KMS-11 (cell line): ENCODE measurements at regions not wholly inside any gene's neighbourhood (a gene's known extent, or its start where the extent isn't known, plus 50 kb on each side); places are given as distances from the start of the nearest gene placed in this dataset.

Source experiments
- H2AFZ ChIP-seq: fragments of 200-600 bp; sonication (generic); 2 replicates; pipeline ENCODE4 v1.6.1; 2016; ENCODE audit warnings: antibody characterized with exemption, mixed run types, low read depth
- H3K27ac ChIP-seq: fragments of 200-600 bp; sonication (generic); 2 replicates; pipeline ENCODE4 v1.6.1; 2016; ENCODE audit warnings: mild to moderate bottlenecking, mixed run types
- H3K27me3 ChIP-seq: fragments of 200-600 bp; sonication (generic); 2 replicates; pipeline ENCODE4 v1.6.1; 2017; ENCODE audit warnings: mild to moderate bottlenecking, low read depth, mixed run types, moderate library complexity; ENCODE audit not compliant: insufficient read depth
- H3K36me3 ChIP-seq: fragments of 200-600 bp; sonication (generic); 2 replicates; pipeline ENCODE4 v1.6.1; 2017; ENCODE audit warnings: mild to moderate bottlenecking, mixed run types; ENCODE audit not compliant: insufficient read depth
- H3K4me1 ChIP-seq: fragments of 200-600 bp; sonication (generic); 2 replicates; pipeline ENCODE4 v1.6.1; 2016; ENCODE audit warnings: mild to moderate bottlenecking, low read depth, mixed run types; ENCODE audit not compliant: poor library complexity, severe bottlenecking
- H3K4me2 ChIP-seq: fragments of 200-600 bp; sonication (generic); 2 replicates; pipeline ENCODE4 v1.7.0; 2016; ENCODE audit warnings: mild to moderate bottlenecking, mixed run types
- H3K4me3 ChIP-seq: fragments of 200-600 bp; sonication (generic); IDR thresholded peaks from 2 replicates; pipeline ENCODE4 v1.6.1; 2017; ENCODE audit warnings: low read depth, low read length, mixed read lengths; ENCODE audit not compliant: insufficient read depth
- H3K79me2 ChIP-seq: fragments of 200-600 bp; sonication (generic); 2 replicates; pipeline ENCODE4 v1.6.1; 2016; ENCODE audit warnings: low read depth, mixed run types; ENCODE audit not compliant: insufficient read depth
- H3K9ac ChIP-seq: fragments of 200-600 bp; sonication (generic); 2 replicates; pipeline ENCODE4 v1.6.1; 2016; ENCODE audit warnings: mild to moderate bottlenecking, mixed run types
- H4K20me1 ChIP-seq: fragments of 200-600 bp; sonication (generic); 2 replicates; pipeline ENCODE4 v1.6.1; 2016; ENCODE audit warnings: mild to moderate bottlenecking, mixed run types; ENCODE audit not compliant: insufficient read depth
- TF ChIP-seq, protein P1 (sequence below): fragments of 200-600 bp; sonication (generic); conservative IDR thresholded peaks from 2 replicates; pipeline ENCODE4 v1.6.1; 2017; ENCODE audit warnings: low read depth, mild to moderate bottlenecking, antibody characterized with exemption, low read length, moderate library complexity, mixed read lengths

DNA sequence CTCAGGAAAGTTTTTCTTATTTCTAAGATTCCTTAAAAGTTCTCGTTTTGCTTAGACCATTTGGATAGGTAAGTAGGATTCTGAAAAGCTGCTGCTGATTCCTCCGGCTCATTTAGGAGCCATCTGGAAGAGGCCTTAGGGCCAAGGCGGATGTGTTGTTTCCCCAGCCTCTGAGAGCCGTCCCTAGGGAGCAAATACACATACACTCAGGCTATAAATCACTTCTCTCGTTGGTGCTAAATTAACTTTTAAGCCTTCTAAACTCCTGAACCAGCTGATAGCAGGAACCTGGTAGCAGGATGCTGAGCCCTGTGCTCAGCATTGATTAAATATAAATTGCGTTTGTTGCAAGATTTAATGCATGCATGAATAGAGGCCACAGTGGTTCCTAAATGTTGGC is 109.8 kb downstream of the ADCYAP1 start:
- H3K27ac ChIP-seq = no peak overlapping the region
- no peaks in the 10 kb centered on the region for H3K4me1 ChIP-seq
- TF ChIP-seq, protein P1, sequence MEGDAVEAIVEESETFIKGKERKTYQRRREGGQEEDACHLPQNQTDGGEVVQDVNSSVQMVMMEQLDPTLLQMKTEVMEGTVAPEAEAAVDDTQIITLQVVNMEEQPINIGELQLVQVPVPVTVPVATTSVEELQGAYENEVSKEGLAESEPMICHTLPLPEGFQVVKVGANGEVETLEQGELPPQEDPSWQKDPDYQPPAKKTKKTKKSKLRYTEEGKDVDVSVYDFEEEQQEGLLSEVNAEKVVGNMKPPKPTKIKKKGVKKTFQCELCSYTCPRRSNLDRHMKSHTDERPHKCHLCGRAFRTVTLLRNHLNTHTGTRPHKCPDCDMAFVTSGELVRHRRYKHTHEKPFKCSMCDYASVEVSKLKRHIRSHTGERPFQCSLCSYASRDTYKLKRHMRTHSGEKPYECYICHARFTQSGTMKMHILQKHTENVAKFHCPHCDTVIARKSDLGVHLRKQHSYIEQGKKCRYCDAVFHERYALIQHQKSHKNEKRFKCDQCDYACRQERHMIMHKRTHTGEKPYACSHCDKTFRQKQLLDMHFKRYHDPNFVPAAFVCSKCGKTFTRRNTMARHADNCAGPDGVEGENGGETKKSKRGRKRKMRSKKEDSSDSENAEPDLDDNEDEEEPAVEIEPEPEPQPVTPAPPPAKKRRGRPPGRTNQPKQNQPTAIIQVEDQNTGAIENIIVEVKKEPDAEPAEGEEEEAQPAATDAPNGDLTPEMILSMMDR = no peak
- no peaks in the 10 kb centered on the region for H3K27me3 ChIP-seq
- no peaks in the 10 kb centered on the region for H3K36me3 ChIP-seq
- H3K4me3 ChIP-seq = no peak overlapping the region
- no peak overlapping the region for H2AFZ ChIP-seq
- no peak overlapping the region for H3K4me2 ChIP-seq
- no peak overlapping the region for H3K9ac ChIP-seq
- no peaks in the 10 kb centered on the region for H3K79me2 ChIP-seq
- no peaks in the 10 kb centered on the region for H4K20me1 ChIP-seq

DNA sequence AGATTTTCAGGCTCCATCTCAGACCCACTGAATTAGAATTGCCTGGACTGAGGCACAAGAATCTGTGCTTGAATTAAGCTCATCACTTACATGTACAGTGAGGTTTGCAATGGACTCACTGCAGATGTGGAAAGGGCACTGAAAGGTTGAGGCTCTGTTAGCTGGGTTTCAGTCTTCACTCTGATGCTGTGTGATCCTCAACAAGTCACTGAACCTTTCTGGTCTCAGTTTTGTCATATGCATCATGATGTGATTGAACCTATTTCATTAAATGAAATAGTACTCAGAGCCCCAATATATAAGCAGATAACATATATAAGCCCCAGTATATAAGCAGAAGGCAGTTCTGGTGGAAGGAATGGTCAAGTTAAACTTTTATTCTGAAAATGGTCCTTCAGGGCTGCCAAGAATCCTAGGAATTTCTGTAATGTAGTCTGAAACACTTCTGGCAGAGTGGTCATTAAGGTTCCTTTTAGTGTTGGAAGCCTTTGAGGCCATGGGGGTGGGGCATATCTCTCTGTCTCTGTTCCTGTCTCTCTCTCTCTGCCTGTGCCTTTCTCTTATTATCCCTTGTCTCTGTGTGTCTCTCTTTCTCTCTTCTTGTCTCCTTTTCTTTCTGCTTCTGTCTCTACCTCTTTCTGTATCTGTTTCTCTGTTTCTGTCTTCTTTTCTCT is 110.4 kb downstream of the ADCYAP1 start:
- Histone ChIP-seq H3K4me2 (no peak overlapping the region), H3K36me3 (no peaks in the 10 kb centered on the region), H3K79me2 (no peaks in the 10 kb centered on the region), H3K27ac (no peak overlapping the region), H3K4me1 (no peaks in the 10 kb centered on the region), H4K20me1 (no peaks in the 10 kb centered on the region), H2AFZ (no peak overlapping the region), H3K27me3 (no peaks in the 10 kb centered on the region), H3K4me3 (no peak overlapping the region), H3K9ac (no peak overlapping the region)
- TF ChIP-seq, protein P1 = no peak

DNA sequence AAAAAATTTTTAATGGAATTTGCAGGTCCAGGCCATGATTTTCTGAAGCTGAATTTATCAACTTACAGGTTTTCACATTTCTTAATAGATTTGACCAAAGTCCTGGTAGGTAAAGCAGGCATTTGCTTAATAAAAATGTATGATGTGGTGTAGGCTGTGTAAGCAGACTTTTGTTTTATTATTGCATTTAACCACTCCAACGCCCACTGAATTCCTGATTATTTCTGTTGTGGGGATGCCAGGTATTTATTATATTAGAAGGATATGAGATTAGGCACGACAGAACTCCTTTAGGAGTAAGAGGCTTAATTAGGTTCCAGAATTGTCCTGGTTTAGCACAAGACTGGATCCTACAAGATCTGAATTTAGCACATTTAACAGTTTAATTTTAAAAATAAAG is 111.1 kb downstream of the ADCYAP1 start:
- Histone ChIP-seq H3K36me3 (no peaks in the 10 kb centered on the region), H3K4me1 (no peaks in the 10 kb centered on the region), H3K4me3 (no peak overlapping the region), H4K20me1 (no peaks in the 10 kb centered on the region), H3K79me2 (no peaks in the 10 kb centered on the region), H3K27me3 (no peaks in the 10 kb centered on the region), H3K27ac (no peak overlapping the region), H3K9ac (no peak overlapping the region), H3K4me2 (no peak overlapping the region), H2AFZ (no peak overlapping the region)
- TF ChIP-seq, protein P1 = no peak

DNA sequence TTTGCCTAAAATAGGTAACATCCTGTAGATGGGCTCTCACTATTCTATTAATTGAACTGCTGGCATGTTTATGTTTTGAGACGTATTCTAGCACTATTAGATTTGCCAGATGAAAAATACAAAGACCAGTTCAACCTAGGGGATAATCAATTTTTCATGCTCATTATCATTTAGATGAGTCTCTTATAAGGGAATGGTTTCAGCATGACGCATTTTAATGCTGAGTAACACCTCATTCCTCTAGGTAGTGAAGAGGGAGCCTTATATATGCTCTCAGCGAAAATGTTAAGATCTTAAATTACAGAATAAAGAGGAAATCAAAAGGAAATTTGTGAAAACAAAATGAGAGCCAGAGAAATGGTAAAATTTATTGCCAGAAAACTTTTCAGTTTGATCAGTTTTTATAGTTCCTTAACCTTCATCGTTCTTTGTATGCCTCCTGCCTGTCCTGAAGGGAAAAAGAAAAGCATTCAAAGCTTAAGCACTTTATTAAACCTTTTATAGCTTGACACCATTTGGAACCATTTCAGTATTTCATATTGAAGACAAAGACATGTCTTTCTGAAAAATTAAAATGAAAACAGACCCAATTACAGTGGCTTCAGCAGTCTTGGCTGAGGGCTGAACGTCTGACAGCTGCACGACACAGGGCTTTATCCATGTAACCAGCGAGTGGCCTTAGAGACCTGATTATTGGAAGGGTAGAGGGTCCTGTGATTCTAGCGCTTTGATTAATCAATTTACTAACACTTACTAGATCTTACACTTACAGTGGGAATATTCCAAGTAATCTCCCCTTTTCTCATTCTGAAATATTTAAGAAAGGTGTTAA is 112.8 kb downstream of the ADCYAP1 start:
- H3K4me1 ChIP-seq = no peaks in the 10 kb centered on the region
- TF ChIP-seq, protein P1 = no peak
- H3K27me3 ChIP-seq = no peaks in the 10 kb centered on the region
- no peak overlapping the region for H3K27ac ChIP-seq
- no peak overlapping the region for H2AFZ ChIP-seq
- no peaks in the 10 kb centered on the region for H3K36me3 ChIP-seq
- H3K4me3 ChIP-seq = no peak overlapping the region
- H3K4me2 ChIP-seq = no peak overlapping the region
- no peaks in the 10 kb centered on the region for H4K20me1 ChIP-seq
- no peak overlapping the region for H3K9ac ChIP-seq
- no peaks in the 10 kb centered on the region for H3K79me2 ChIP-seq
